ENCODE measurements at regions not wholly inside any gene's neighbourhood (a gene's known extent, or its start where the extent isn't known, plus 50 kb on each side); places are given as distances from the start of the nearest gene placed in this dataset.

- no peak for TF ChIP-seq CTCF (IDR thresholded peaks at IDR 0.05)
- no peak for TF ChIP-seq POLR2A (IDR thresholded peaks at IDR 0.05)
Observed at GRCh38 chr3:153246331-153246730, 84.3 kb downstream of the RAP2B start.

All from body of pancreas (tissue), 4 donors.